Lung (tissue), 11 donors: ENCODE measurements at regions not wholly inside any gene's neighbourhood (a gene's known extent, or its start where the extent isn't known, plus 50 kb on each side); places are given as distances from the start of the nearest gene placed in this dataset.

Experiments
- ATAC-seq: fragments of 200-7000 bp; cut with Tn5 transposase; one replicate; pipeline ENCODE4 v1.9.1; 2020; ENCODE audit warnings: moderate number of reproducible peaks; ENCODE audit not compliant: insufficient read depth, low FRiP score
- DNase-seq, 3 donors: peaks; one replicate each; pipeline ENCODE4 v3.0.0-alpha.2; 2013 to 2017
- H3K27ac ChIP-seq, 2 donors: one replicate each; pipeline ENCODE4 v1.5.1; 2013; ENCODE audit warnings: mild to moderate bottlenecking in 2 of 2, moderate library complexity in 2 of 2, control low read depth in 1 of 2, inconsistent platforms in 1 of 2, low read depth in 1 of 2, low read length in 1 of 2
- H3K27me3 ChIP-seq, 3 donors: one replicate each; pipeline ENCODE4 v1.5.1; 2013; ENCODE audit warnings: low read length in 2 of 3; ENCODE audit not compliant: control insufficient read depth in 3 of 3, insufficient read depth in 3 of 3
- H3K36me3 ChIP-seq, 4 donors: one replicate each; pipeline ENCODE4 v1.5.1; 2013; ENCODE audit warnings: low read length in 4 of 4, mild to moderate bottlenecking in 1 of 4, moderate library complexity in 1 of 4; ENCODE audit not compliant: control insufficient read depth in 4 of 4, insufficient read depth in 4 of 4
- H3K4me1 ChIP-seq, 5 donors: one replicate each; pipeline ENCODE4 v1.5.1; 2013; ENCODE audit warnings: low read length in 5 of 5, mild to moderate bottlenecking in 2 of 5, moderate library complexity in 1 of 5; ENCODE audit not compliant: control insufficient read depth in 5 of 5, insufficient read depth in 5 of 5
- H3K4me3 ChIP-seq: one replicate; pipeline ENCODE4 v1.5.1; 2013; ENCODE audit warnings: mild to moderate bottlenecking, control low read depth, moderate library complexity
- H3K9ac ChIP-seq, 2 donors: one replicate each; pipeline ENCODE4 v1.5.1; 2013; ENCODE audit warnings: low read length in 2 of 2, control low read depth in 1 of 2; ENCODE audit not compliant: insufficient read depth in 1 of 2
- H3K9me3 ChIP-seq, 4 donors: one replicate each; pipeline ENCODE4 v1.5.1; 2013; ENCODE audit warnings: low read length in 3 of 4, mild to moderate bottlenecking in 1 of 4, moderate library complexity in 1 of 4; ENCODE audit not compliant: control insufficient read depth in 4 of 4, insufficient read depth in 3 of 4
- WGBS, 2 donors: extraction: QIAGEN DNeasy Blood & Tissue Kit; methylation state at CpG; one replicate each; pipeline ENCODE4 v1.1.7; 2013; 5-methylcytosine and 5-hydroxymethylcytosine counted together
- TF ChIP-seq, protein P1 (sequence below): IDR thresholded peaks from 2 replicates; pipeline ENCODE4 v1.5.1; 2012; ENCODE audit warnings: mild to moderate bottlenecking; ENCODE audit errors: control extremely low read depth, extremely low read depth
- donor health status: control.
- donor health status: control.
- donor health status: Bipolar disorder and iron deficiency.
- donor health status: healthy.
- donor health status: DM: yes; HTN: yes; CAD: no.

GRCh38 chr9:1514776-1515363 lies 464.7 kb downstream of the DMRT2 start:
- H3K9ac ChIP-seq = no peak overlapping the region
- DNase-seq (no peak), ATAC-seq (no peak)
- H3K4me1 ChIP-seq = peaks cover 0 to 2% (median 0%) of the 10 kb centered on the region in 5 donors
- no peaks in the 10 kb centered on the region for H3K9me3 ChIP-seq
- no peaks in the 10 kb centered on the region for H3K36me3 ChIP-seq
- H3K27ac ChIP-seq = no peak overlapping the region
- no peak overlapping the region for H3K4me3 ChIP-seq
- 75 to 78% methylated on average over 2 of the region's 2 CpGs for WGBS, 2 donors
- no peaks in the 10 kb centered on the region for H3K27me3 ChIP-seq
- TF ChIP-seq, protein P1, sequence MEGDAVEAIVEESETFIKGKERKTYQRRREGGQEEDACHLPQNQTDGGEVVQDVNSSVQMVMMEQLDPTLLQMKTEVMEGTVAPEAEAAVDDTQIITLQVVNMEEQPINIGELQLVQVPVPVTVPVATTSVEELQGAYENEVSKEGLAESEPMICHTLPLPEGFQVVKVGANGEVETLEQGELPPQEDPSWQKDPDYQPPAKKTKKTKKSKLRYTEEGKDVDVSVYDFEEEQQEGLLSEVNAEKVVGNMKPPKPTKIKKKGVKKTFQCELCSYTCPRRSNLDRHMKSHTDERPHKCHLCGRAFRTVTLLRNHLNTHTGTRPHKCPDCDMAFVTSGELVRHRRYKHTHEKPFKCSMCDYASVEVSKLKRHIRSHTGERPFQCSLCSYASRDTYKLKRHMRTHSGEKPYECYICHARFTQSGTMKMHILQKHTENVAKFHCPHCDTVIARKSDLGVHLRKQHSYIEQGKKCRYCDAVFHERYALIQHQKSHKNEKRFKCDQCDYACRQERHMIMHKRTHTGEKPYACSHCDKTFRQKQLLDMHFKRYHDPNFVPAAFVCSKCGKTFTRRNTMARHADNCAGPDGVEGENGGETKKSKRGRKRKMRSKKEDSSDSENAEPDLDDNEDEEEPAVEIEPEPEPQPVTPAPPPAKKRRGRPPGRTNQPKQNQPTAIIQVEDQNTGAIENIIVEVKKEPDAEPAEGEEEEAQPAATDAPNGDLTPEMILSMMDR = no peak

GRCh38 chr9:1515557-1515956 lies 465.4 kb downstream of the DMRT2 start:
- Histone ChIP-seq H3K9me3 (no peaks in the 10 kb centered on the region), H3K36me3 (no peaks in the 10 kb centered on the region), H3K9ac (no peak overlapping the region), H3K4me3 (no peak overlapping the region), H3K27ac (no peak overlapping the region), H3K27me3 (no peaks in the 10 kb centered on the region), H3K4me1 (peaks cover 0 to 2% (median 0%) of the 10 kb centered on the region in 5 donors)
- DNase-seq = no peak
- 92 to 93% methylated on average over 3 of the region's 3 CpGs for WGBS, 2 donors
- TF ChIP-seq, protein P1 = no peak
- ATAC-seq = no peak

GRCh38 chr9:1521547-1521946 lies 471.4 kb downstream of the DMRT2 start:
- DNase-seq (no peak), ATAC-seq (no peak)
- Histone ChIP-seq H3K27me3 (no peaks in the 10 kb centered on the region), H3K9me3 (no peaks in the 10 kb centered on the region), H3K36me3 (no peaks in the 10 kb centered on the region), H3K27ac (no peak overlapping the region), H3K4me3 (no peak overlapping the region), H3K4me1 (peaks cover 0 to 8% (median 0%) of the 10 kb centered on the region in 5 donors), H3K9ac (no peak overlapping the region)
- TF ChIP-seq, protein P1 = no peak
- 89 to 91% methylated on average over 4 of the region's 4 CpGs for WGBS, 2 donors
